Body of pancreas (tissue), 4 donors: ENCODE measurements at regions not wholly inside any gene's neighbourhood (a gene's known extent, or its start where the extent isn't known, plus 50 kb on each side); places are given as distances from the start of the nearest gene placed in this dataset.

ENCODE experiments used
- POLR2A ChIP-seq, 3 donors: fragments of 450-650 bp; IDR thresholded peaks; one replicate each; pipeline ENCODE4 v1.6.1; 2016; ENCODE audit warnings: antibody characterized with exemption in 3 of 3, mild to moderate bottlenecking in 2 of 3
- TF ChIP-seq, protein P1 (sequence below), 7 experiments: fragments of 450-650 bp in 4 of 7; fragments of 200-600 bp in 3 of 7; sonication (generic) in 3 of 7; IDR thresholded peaks; one replicate each; pipeline ENCODE4 v1.5.1; 2016 to 2019; ENCODE audit warnings: antibody characterized with exemption in 7 of 7

DNA sequence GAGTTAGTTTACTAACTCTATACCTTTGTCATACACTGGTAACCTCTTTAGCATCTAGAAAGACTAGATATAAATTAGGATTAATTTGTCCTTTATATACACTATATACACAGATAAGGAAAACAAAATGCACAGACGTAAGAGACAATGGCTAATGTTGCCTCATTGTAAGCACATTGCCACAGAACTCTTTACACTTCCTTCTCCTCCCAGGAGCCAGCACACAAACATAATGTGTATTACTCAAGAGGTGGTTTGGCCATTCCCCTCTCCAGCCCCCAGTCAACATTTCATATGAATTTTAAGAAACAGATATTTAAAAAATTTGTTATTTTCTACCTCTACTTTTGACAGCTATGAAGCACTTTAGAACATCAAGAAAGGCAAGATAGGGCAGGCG, 131.4 kb upstream of the OR4E1 start:
- TF ChIP-seq, protein P1, sequence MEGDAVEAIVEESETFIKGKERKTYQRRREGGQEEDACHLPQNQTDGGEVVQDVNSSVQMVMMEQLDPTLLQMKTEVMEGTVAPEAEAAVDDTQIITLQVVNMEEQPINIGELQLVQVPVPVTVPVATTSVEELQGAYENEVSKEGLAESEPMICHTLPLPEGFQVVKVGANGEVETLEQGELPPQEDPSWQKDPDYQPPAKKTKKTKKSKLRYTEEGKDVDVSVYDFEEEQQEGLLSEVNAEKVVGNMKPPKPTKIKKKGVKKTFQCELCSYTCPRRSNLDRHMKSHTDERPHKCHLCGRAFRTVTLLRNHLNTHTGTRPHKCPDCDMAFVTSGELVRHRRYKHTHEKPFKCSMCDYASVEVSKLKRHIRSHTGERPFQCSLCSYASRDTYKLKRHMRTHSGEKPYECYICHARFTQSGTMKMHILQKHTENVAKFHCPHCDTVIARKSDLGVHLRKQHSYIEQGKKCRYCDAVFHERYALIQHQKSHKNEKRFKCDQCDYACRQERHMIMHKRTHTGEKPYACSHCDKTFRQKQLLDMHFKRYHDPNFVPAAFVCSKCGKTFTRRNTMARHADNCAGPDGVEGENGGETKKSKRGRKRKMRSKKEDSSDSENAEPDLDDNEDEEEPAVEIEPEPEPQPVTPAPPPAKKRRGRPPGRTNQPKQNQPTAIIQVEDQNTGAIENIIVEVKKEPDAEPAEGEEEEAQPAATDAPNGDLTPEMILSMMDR (IDR thresholded peaks at IDR 0.05), result no peak
- no peak for TF ChIP-seq POLR2A (IDR thresholded peaks at IDR 0.05)
